ENCODE measurements at regions not wholly inside any gene's neighbourhood (a gene's known extent, or its start where the extent isn't known, plus 50 kb on each side); places are given as distances from the start of the nearest gene placed in this dataset.

DNA sequence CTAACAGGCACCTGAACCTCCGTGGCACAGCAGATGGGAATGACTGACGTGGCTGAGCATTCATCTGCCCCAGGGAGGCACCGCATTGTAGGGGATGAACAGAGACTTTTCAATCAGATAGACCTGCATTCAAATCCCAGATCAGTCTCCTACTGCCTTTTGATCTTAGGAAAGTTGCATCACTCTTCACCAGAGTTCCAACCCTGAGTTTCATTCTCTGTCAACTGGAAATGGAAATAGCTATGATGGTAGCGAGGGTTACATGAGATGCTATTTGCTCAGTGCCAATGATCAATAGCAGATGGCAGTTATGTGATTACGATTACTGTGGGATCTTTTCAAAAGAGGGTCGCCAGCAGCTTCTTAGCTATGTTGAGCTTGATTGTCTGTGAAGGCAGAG lies 189.3 kb upstream of the RFC3 start:
- TF ChIP-seq, protein P1, sequence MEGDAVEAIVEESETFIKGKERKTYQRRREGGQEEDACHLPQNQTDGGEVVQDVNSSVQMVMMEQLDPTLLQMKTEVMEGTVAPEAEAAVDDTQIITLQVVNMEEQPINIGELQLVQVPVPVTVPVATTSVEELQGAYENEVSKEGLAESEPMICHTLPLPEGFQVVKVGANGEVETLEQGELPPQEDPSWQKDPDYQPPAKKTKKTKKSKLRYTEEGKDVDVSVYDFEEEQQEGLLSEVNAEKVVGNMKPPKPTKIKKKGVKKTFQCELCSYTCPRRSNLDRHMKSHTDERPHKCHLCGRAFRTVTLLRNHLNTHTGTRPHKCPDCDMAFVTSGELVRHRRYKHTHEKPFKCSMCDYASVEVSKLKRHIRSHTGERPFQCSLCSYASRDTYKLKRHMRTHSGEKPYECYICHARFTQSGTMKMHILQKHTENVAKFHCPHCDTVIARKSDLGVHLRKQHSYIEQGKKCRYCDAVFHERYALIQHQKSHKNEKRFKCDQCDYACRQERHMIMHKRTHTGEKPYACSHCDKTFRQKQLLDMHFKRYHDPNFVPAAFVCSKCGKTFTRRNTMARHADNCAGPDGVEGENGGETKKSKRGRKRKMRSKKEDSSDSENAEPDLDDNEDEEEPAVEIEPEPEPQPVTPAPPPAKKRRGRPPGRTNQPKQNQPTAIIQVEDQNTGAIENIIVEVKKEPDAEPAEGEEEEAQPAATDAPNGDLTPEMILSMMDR (IDR thresholded peaks at IDR 0.05) = no peak
- TF ChIP-seq POLR2A (IDR thresholded peaks at IDR 0.05) = no peak

All from uterus (tissue), 2 donors.